Thyroid gland (tissue), 4 donors: ENCODE measurements at regions not wholly inside any gene's neighbourhood (a gene's known extent, or its start where the extent isn't known, plus 50 kb on each side); places are given as distances from the start of the nearest gene placed in this dataset.
"Not testable (repeated sequence)": the region's sequence is repeated elsewhere in the genome, so short reads cannot be mapped to it uniquely, and the experiment has no call there.

Source experiments
- DNase-seq, 2 donors: peaks; one replicate each; pipeline ENCODE4 v3.0.0-alpha.2; 2019
- H3K27ac ChIP-seq, 3 donors: fragments of 200-600 bp; sonication (generic); 1 replicate in 2 of 3; 2 replicates in 1 of 3; pipeline ENCODE4 v1.5.1; 2016 to 2019; ENCODE audit warnings: mild to moderate bottlenecking in 1 of 3, moderate library complexity in 1 of 3
- H3K27me3 ChIP-seq: fragments of 200-600 bp; sonication (generic); one replicate; pipeline ENCODE4 v1.5.1; 2019
- H3K36me3 ChIP-seq, 2 donors: fragments of 200-600 bp; sonication (generic); one replicate each; pipeline ENCODE4 v1.5.1; 2016 to 2019
- H3K4me1 ChIP-seq, 2 donors: fragments of 200-600 bp; sonication (generic); one replicate each; pipeline ENCODE4 v1.5.1; 2017 to 2019
- H3K4me3 ChIP-seq, 3 donors: fragments of 200-600 bp; sonication (generic); replicated peaks in 1 of 3; 1 replicate in 2 of 3; 2 replicates in 1 of 3; pipeline ENCODE4 v1.5.1; 2016; ENCODE audit warnings: mild to moderate bottlenecking in 1 of 3
- H3K9me3 ChIP-seq: fragments of 200-600 bp; sonication (generic); one replicate; pipeline ENCODE4 v1.5.1; 2017
- POLR2A ChIP-seq, 2 donors: fragments of 450-650 bp; IDR thresholded peaks; one replicate each; pipeline ENCODE4 v1.6.1; 2017; ENCODE audit warnings: antibody characterized with exemption in 2 of 2, mild to moderate bottlenecking in 2 of 2, moderate library complexity in 1 of 2
- WGBS, 2 donors: methylation state at CpG; one replicate each; pipeline ENCODE4 v1.1.5; 2017; 5-methylcytosine and 5-hydroxymethylcytosine counted together
- intact Hi-C: fragments of 100-400 bp; cut with DNase I; formaldehyde crosslinking; loops from one replicate; pipeline ENCODE4 v1.15.1; 2023
- TF ChIP-seq, protein P1 (sequence below), 6 experiments: fragments of 200-600 bp in 3 of 6; fragments of 450-650 bp in 3 of 6; sonication (generic) in 3 of 6; IDR thresholded peaks; one replicate each; pipeline ENCODE4 v1.5.1; 2016 to 2019; ENCODE audit warnings: antibody characterized with exemption in 6 of 6, mild to moderate bottlenecking in 2 of 6, inconsistent platforms in 1 of 6, moderate library complexity in 1 of 6

DNA sequence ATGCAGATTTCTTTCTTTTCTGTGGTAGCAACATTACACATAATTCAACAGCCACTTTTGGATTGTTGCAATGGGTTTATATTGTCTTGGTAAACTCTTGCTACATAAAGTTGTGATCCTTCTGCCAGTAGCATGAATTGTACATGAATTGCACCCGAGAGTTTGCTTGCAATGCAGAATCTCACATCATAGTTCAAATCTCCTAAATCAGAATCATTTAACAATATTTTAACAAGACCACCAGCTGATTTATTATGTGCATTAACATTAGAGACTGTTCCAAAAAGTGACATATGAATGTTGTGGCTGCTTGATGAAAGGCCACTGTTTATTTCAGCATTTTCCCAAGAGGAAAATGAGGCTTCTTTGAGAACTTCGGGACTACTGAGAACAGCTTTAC lies 1491.8 kb upstream of the NUDT12 start:
- no peak for DNase-seq
- no peaks in the 10 kb centered on the region for H3K9me3 ChIP-seq
- no peak overlapping the region for H3K27ac ChIP-seq
- intact Hi-C loops, result no loop called here
- no peaks in the 10 kb centered on the region for H3K36me3 ChIP-seq
- no peaks in the 10 kb centered on the region for H3K4me1 ChIP-seq
- H3K4me3 ChIP-seq, result no peak overlapping the region
- TF ChIP-seq, protein P1, sequence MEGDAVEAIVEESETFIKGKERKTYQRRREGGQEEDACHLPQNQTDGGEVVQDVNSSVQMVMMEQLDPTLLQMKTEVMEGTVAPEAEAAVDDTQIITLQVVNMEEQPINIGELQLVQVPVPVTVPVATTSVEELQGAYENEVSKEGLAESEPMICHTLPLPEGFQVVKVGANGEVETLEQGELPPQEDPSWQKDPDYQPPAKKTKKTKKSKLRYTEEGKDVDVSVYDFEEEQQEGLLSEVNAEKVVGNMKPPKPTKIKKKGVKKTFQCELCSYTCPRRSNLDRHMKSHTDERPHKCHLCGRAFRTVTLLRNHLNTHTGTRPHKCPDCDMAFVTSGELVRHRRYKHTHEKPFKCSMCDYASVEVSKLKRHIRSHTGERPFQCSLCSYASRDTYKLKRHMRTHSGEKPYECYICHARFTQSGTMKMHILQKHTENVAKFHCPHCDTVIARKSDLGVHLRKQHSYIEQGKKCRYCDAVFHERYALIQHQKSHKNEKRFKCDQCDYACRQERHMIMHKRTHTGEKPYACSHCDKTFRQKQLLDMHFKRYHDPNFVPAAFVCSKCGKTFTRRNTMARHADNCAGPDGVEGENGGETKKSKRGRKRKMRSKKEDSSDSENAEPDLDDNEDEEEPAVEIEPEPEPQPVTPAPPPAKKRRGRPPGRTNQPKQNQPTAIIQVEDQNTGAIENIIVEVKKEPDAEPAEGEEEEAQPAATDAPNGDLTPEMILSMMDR (IDR thresholded peaks at IDR 0.05), result no peak
- 46 to 49% methylated on average over 2 of the region's 2 CpGs for WGBS, 2 donors
- H3K27me3 ChIP-seq, result no peaks in the 10 kb centered on the region

DNA sequence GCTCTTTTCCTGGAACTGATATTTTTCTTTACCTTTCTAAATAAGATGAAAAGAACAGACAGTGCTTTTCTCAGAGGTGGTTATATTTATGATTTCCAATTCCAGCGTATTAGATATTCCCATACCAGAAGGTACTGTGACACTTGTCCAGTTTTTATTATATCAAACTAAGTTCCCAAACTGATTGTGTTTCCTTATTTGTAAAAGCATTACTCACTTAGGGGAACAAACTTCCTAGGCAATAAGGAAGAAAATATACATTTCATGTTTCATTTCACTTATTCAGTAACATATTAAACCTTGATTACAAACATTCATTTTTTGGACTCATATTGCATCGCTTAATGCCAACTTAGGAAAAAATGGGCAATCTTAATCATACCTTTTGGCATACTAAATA lies 1480.0 kb upstream of the NUDT12 start:
- H3K27ac ChIP-seq, result no peak overlapping the region
- H3K36me3 ChIP-seq, result no peaks in the 10 kb centered on the region
- no peak overlapping the region for H3K4me3 ChIP-seq
- WGBS, 2 donors, result 90 to 92% methylated on average over 2 of the region's 2 CpGs
- DNase-seq, result no peak
- intact Hi-C loops, result no loop called here
- no peaks in the 10 kb centered on the region for H3K4me1 ChIP-seq
- TF ChIP-seq POLR2A (IDR thresholded peaks at IDR 0.05), result no peak
- TF ChIP-seq, protein P1 (IDR thresholded peaks at IDR 0.05), result no peak
- H3K9me3 ChIP-seq, result no peaks in the 10 kb centered on the region
- H3K27me3 ChIP-seq, result no peaks in the 10 kb centered on the region

DNA sequence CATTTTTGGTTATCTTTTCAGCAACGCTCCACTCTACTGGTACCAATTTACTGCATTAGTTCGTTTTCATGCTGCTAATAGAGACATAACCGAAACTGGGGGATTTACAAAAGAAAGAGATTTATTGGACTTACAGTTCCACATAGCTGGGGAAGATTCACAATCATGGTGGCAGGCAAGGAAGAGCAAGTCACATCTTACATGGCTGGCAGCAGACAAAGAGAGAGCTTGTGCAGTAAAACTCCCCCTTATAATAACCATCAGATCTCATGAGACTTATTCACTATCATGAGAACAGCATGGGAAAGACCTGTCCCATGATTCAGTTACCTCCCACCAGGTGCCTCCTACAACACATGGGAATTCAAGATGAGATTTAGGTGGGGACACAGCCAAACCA lies 1474.2 kb upstream of the NUDT12 start:
- DNase-seq, H3K4me3 ChIP-seq, H3K9me3 ChIP-seq, H3K27me3 ChIP-seq, H3K4me1 ChIP-seq, intact Hi-C loops, H3K36me3 ChIP-seq, H3K27ac ChIP-seq: not testable (repeated sequence)
- WGBS, 2 donors, result 84 to 88% methylated on average over 3 of the region's 3 CpGs

DNA sequence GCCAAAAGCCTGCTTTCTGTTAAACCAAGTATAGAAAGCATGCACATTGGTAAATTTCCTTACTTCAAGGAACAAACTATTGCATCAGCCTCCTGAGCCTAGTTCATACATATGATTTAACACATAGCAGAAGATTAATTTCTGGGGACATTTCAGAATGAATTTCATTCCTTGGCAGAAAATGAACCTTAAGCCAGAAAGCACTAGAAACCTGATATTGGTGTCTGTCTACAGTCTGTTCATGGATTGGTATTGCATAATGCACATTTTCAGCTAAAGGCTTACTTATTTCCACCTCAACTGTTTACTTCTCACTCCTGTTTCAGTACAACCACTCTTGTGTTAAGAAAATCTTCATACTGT lies 1471.8 kb upstream of the NUDT12 start:
- Histone ChIP-seq H3K27me3 (no peaks in the 10 kb centered on the region), H3K9me3 (no peaks in the 10 kb centered on the region), H3K4me1 (no peaks in the 10 kb centered on the region), H3K4me3 (no peak overlapping the region), H3K27ac (no peak overlapping the region), H3K36me3 (no peaks in the 10 kb centered on the region)
- intact Hi-C loops, result no loop called here
- no peak for TF ChIP-seq POLR2A (IDR thresholded peaks at IDR 0.05)
- TF ChIP-seq, protein P1 (IDR thresholded peaks at IDR 0.05), result no peak
- DNase-seq, result no peak

DNA sequence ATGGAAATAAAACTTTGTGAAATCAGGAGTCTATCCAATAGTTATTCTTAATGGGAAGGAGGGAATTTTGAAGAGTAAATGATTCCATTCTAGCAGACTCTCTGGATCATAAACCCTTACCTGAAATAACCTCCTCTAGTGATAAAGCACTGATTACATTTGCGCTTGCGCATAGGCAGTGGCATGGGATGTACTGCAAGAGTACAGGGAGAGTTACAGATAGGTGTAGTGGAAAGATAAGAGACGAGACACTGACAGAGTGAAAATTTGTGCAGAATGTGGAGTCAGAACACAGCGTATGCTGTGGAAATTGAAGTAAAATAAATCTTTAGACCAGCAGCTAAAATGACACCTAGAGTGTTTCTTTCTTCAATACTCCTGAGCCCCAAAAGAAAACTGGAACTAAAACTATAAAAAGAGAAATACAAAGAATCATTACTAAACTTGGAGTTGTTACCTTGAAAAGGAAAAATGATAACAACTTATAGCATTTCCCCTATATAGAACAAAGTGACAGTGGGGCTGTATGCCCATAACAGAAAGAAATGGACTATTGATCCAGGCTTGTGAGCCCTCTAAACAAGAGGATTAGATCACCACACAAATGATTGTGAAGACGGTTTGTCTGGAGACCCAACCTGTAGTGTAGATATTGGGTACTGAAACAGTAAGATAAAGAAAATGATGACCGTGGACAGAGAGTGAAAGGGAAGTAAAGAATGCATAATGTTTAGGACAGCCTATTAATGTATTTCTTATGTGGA lies 1471.2 kb upstream of the NUDT12 start:
- H3K4me3 ChIP-seq, result no peak overlapping the region
- 80 to 88% methylated on average over 6 of the region's 6 CpGs for WGBS, 2 donors
- H3K4me1 ChIP-seq, result no peaks in the 10 kb centered on the region
- intact Hi-C loops, result no loop called here
- H3K9me3 ChIP-seq, result no peaks in the 10 kb centered on the region
- no peaks in the 10 kb centered on the region for H3K36me3 ChIP-seq
- H3K27ac ChIP-seq, result no peak overlapping the region
- DNase-seq, result no peak
- H3K27me3 ChIP-seq, result no peaks in the 10 kb centered on the region
- no peak for TF ChIP-seq POLR2A (IDR thresholded peaks at IDR 0.05)
- TF ChIP-seq, protein P1 (IDR thresholded peaks at IDR 0.05), result no peak

DNA sequence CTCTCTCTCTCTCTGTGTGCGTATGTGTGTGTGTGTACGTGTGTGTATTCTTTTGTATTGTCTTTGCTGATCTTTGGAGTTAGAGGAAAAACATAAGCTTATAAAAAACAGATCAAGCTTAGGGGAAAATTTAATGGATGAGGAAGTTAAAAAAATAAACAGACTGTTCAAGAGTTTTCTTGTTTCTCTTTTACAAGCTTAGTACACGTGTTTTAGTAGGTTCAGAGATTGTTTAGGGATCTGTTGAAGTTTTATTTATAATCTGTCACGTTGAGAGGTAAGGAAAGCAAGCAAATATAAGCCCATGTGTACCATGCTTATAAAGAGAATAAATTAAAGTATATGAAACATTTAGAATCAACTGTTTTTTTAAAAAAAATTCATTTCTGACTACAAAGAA lies 1470.3 kb upstream of the NUDT12 start:
- Histone ChIP-seq H3K36me3 (no peaks in the 10 kb centered on the region), H3K4me3 (no peak overlapping the region), H3K27ac (no peak overlapping the region), H3K9me3 (no peaks in the 10 kb centered on the region), H3K27me3 (no peaks in the 10 kb centered on the region), H3K4me1 (no peaks in the 10 kb centered on the region)
- DNase-seq, result no peak
- no peak for TF ChIP-seq POLR2A (IDR thresholded peaks at IDR 0.05)
- TF ChIP-seq, protein P1 (IDR thresholded peaks at IDR 0.05), result no peak
- intact Hi-C loops, result no loop called here
- 19% methylated on average over 4 of the region's 4 CpGs for WGBS, 2 donors
